Mucosa of gallbladder (tissue), 1 donor: ENCODE measurements at regions not wholly inside any gene's neighbourhood (a gene's known extent, or its start where the extent isn't known, plus 50 kb on each side); places are given as distances from the start of the nearest gene placed in this dataset.
A peak's percentile ranks its signal among the peaks of the same experiment; 100 is the strongest.
"Not testable (repeated sequence)": the region's sequence is repeated elsewhere in the genome, so short reads cannot be mapped to it uniquely, and the experiment has no call there.

Source experiments
- DNase-seq: peaks from one replicate; pipeline ENCODE4 v3.0.0-alpha.2; 2020; ENCODE audit warnings: low spot score
- donor health status: DM: no; HTN: no; CAD: no.

GRCh38 chr17:71631483-71631882 is 489.3 kb upstream of the SOX9 start:
- no peak for DNase-seq

GRCh38 chr17:71632328-71632727 is 488.5 kb upstream of the SOX9 start:
- no peak for DNase-seq

GRCh38 chr17:71633391-71633849 is 487.4 kb upstream of the SOX9 start:
- DNase-seq = no peak

GRCh38 chr17:71634376-71634775 is 486.4 kb upstream of the SOX9 start:
- no peak for DNase-seq

- no peak for DNase-seq
Observed at GRCh38 chr17:71635187-71635586, 485.6 kb upstream of the SOX9 start.

GRCh38 chr17:71636644-71637043 is 484.2 kb upstream of the SOX9 start:
- no peak for DNase-seq

GRCh38 chr17:71638668-71639067 is 482.2 kb upstream of the SOX9 start:
- no peak for DNase-seq

- no peak for DNase-seq
Observed at GRCh38 chr17:71639865-71640264, 481.0 kb upstream of the SOX9 start.

GRCh38 chr17:71646890-71647289 is 473.9 kb upstream of the SOX9 start:
- DNase-seq = not testable (repeated sequence)

- not testable (repeated sequence) for DNase-seq
Observed at GRCh38 chr17:71648342-71648741, 472.5 kb upstream of the SOX9 start.

- DNase-seq = no peak
Observed at GRCh38 chr17:71649941-71650350, 470.9 kb upstream of the SOX9 start.

- no peak for DNase-seq
Observed at GRCh38 chr17:71655542-71655941, 465.3 kb upstream of the SOX9 start.

GRCh38 chr17:71656964-71657858 is 463.6 kb upstream of the SOX9 start:
- DNase-seq = no peak

GRCh38 chr17:71658996-71659395 is 461.8 kb upstream of the SOX9 start:
- no peak for DNase-seq

GRCh38 chr17:71664861-71665260 is 456.0 kb upstream of the SOX9 start:
- no peak for DNase-seq

GRCh38 chr17:71666047-71666446 is 454.8 kb upstream of the SOX9 start:
- no peak for DNase-seq

GRCh38 chr17:71667661-71668060 is 453.2 kb upstream of the SOX9 start:
- DNase-seq = no peak

- no peak for DNase-seq
Observed at GRCh38 chr17:71668807-71669206, 452.0 kb upstream of the SOX9 start.

- no peak for DNase-seq
Observed at GRCh38 chr17:71677439-71677838, 443.4 kb upstream of the SOX9 start.

GRCh38 chr17:71679832-71680231 is 441.0 kb upstream of the SOX9 start:
- no peak for DNase-seq

GRCh38 chr17:71681427-71682173 is 439.2 kb upstream of the SOX9 start:
- DNase-seq = peak; percentile 71

GRCh38 chr17:71682174-71682494 is 438.7 kb upstream of the SOX9 start:
- DNase-seq = no peak

- no peak for DNase-seq
Observed at GRCh38 chr17:71689782-71690181, 431.0 kb upstream of the SOX9 start.
